Stimulated activated effector memory CD8-positive, alpha-beta T cell treated with anti-CD3 and anti-CD28 coated beads, Interleukin-12 subunit alpha, Interleukin-12 subunit beta, amount 100 ng/mL, for 72 hours (primary cell): ENCODE measurements at regions not wholly inside any gene's neighbourhood (a gene's known extent, or its start where the extent isn't known, plus 50 kb on each side); places are given as distances from the start of the nearest gene placed in this dataset.

Experiments
- ATAC-seq: fragments of 150-1000 bp; cut with Tn5 transposase; 2 replicates; pipeline ENCODE4 v1.10.0; 2021
- DNase-seq, 2 donors: peaks; one replicate each; pipeline ENCODE4 v3.0.0; 2021 to 2022; ENCODE audit warnings: low spot score in 2 of 2
- H3K27ac Mint-ChIP-seq: one replicate; pipeline ENCODE4 v1.8.0; 2022; ENCODE audit warnings: mild to moderate bottlenecking, mixed read lengths
- H3K36me3 Mint-ChIP-seq: one replicate; pipeline ENCODE4 v1.8.0; 2022; ENCODE audit warnings: mild to moderate bottlenecking, mixed read lengths
- H3K4me1 Mint-ChIP-seq: one replicate; pipeline ENCODE4 v1.8.0; 2022; ENCODE audit warnings: mixed read lengths
- H3K4me3 Mint-ChIP-seq: one replicate; pipeline ENCODE4 v1.8.0; 2022; ENCODE audit warnings: mild to moderate bottlenecking, mixed read lengths
- H3K9me3 Mint-ChIP-seq: one replicate; pipeline ENCODE4 v1.8.0; 2022; ENCODE audit warnings: mixed read lengths

DNA sequence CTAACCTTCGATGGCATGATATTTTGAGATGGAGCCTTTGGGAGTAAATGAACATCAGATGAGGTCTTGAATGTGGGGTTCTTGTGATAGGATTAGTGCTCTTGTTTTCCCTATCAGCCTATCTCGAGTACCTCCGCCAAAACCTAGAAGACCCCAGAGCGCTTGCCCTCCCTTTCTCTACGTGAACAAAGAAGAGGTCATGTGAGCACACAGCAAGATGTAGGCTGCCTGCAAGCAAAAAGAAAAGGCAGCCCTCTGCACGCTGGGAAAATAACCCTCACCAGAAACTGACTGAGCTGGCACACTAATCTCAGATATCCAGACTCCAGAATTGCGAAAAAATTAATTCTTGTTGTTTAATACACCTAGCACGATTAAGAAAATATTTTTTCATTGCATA is 799.8 kb upstream of the SLC10A2 start:
- DNase-seq (no peak), ATAC-seq (no peak)
- Mint-ChIP-seq H3K9me3 (peaks cover 13% of the 10 kb centered on the region), H3K4me1 (no peaks in the 10 kb centered on the region), H3K4me3 (no peak overlapping the region), H3K36me3 (no peaks in the 10 kb centered on the region), H3K27ac (no peak overlapping the region)

DNA sequence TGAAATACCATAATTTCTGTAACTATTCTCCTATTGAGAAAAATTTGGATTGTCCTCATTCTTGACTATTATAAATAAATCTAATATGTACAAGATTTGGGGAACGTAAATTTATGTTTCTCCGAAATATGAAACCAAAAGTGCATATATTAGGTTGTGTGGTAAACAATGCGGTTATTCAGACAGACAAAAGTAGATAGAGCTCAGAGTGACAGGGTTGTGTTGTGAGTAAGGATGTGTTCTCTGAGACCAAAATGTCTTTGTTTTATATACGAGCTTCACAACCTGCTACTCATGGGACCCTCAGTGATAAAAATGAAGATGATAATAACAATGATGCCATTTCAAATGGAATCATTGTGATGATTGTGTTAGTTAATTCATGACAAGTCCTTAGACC is 796.3 kb upstream of the SLC10A2 start:
- Mint-ChIP-seq H3K4me1 (no peaks in the 10 kb centered on the region), H3K4me3 (no peak overlapping the region), H3K27ac (no peak overlapping the region), H3K9me3 (peaks cover 9% of the 10 kb centered on the region), H3K36me3 (no peaks in the 10 kb centered on the region)
- DNase-seq (no peak), ATAC-seq (no peak)

DNA sequence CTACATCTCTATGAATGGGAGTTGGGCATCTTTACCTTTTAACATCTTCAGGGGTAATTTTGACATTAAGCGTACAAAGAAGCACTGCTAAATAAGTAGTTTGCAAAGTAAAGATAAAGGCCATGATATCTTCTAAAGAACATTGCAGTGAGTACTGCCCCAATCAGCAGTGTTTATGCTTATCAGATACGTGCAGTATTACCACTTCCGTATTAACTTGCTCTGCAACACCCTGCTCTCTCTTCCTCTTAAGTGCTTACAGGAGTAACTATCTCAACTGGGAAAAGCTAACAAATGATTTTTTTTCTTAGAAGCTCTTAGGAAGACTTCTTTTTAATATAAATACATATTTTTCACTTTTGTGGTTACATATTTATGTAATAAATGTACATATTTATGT is 793.7 kb upstream of the SLC10A2 start:
- Mint-ChIP-seq H3K4me3 (no peak overlapping the region), H3K36me3 (no peaks in the 10 kb centered on the region), H3K4me1 (no peaks in the 10 kb centered on the region), H3K27ac (no peak overlapping the region), H3K9me3 (peaks cover 6% of the 10 kb centered on the region)
- ATAC-seq = no peak
- DNase-seq = no peak

DNA sequence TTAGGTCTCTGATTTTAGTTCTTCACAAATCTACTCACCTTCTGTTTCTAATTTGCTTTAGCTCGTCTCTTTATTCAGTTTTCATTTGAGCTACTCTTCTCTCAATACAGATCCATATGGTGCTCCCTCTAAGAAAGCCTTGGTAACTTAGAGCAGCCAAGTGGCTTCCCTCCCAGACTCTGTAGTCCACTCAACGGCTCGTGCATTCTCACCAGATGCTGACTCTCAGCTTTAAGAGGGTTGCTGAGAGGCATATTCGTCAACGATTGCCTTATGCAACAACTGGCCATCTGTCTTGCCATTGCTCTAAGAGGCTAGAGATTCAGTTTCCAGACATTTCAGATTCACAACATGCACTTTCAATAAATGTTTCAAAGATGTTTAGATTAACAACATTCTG is 785.8 kb upstream of the SLC10A2 start:
- no peaks in the 10 kb centered on the region for H3K4me1 Mint-ChIP-seq
- ATAC-seq = no peak
- DNase-seq = no peak

DNA sequence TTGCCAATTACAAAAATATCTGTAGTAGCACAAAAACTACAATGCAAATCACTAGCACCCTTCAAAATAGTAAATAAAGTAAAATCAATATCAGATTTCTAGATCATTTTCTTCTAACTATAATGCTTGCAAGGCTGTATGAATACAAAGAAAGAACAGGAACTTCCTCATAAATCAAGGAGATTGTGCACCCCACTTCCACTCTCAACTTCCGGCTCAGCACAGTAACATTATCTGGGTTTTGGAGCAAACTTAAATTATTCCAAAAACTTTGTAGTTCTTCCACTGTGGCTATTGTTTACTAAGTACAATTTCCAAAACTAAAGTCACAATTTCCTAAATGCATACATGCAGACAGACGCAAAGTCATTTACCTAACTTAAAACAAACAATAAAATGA is 778.3 kb upstream of the SLC10A2 start:
- H3K36me3 Mint-ChIP-seq = no peaks in the 10 kb centered on the region
- peaks cover 19% of the 10 kb centered on the region for H3K9me3 Mint-ChIP-seq
- no peaks in the 10 kb centered on the region for H3K4me1 Mint-ChIP-seq
- ATAC-seq (no peak), DNase-seq (no peak)
- H3K27ac Mint-ChIP-seq = no peak overlapping the region
- H3K4me3 Mint-ChIP-seq = no peak overlapping the region

More for the DNA sequence above, 785.8 kb upstream of the SLC10A2 start:
- Mint-ChIP-seq H3K36me3 (no peaks in the 10 kb centered on the region), H3K27ac (no peak overlapping the region), H3K9me3 (peaks cover 6% of the 10 kb centered on the region), H3K4me3 (no peak overlapping the region)

DNA sequence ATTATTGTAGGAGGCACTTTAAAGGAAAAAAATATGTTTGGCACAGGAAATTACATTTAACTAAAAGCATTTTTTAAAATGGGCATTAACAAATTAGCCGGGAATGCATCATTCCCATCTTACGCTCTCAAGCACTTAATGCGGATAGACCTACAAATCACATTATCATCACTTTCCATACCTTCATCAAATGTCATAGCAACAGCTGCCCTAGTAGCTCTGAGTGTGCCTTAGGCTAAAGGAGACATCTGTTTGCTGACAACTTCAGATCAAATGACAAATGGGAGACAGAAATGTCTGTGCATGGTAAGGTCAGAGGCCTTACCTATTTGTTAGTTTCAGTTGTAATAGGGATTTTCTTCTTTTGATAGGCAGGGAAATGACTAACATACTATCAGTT is 773.2 kb upstream of the SLC10A2 start:
- Mint-ChIP-seq H3K4me3 (no peak overlapping the region), H3K9me3 (peaks cover 5% of the 10 kb centered on the region), H3K36me3 (no peaks in the 10 kb centered on the region), H3K4me1 (no peaks in the 10 kb centered on the region), H3K27ac (no peak overlapping the region)
- ATAC-seq = no peak
- DNase-seq = no peak

DNA sequence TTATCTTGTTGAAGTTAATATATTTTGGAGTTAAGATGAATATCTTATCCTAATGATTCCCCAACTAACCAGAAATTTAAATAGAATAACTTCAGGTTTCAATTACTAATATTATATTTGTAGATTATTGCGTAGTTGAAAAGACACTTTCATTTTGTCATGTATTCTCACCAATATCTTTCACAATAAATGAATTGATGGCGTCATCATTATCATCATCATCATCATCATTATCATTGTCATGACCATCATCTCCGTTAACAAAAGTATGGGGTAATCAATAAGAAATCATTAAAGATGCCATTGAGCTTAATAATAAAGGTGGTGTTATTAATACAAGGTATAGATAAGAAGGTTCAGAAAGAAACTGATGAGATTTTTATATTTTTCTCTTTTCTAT is 768.8 kb upstream of the SLC10A2 start:
- H3K4me1 Mint-ChIP-seq = no peaks in the 10 kb centered on the region
- H3K36me3 Mint-ChIP-seq = no peaks in the 10 kb centered on the region
- no peak overlapping the region for H3K4me3 Mint-ChIP-seq
- DNase-seq (no peak), ATAC-seq (no peak)
- H3K9me3 Mint-ChIP-seq = peaks cover 14% of the 10 kb centered on the region
- H3K27ac Mint-ChIP-seq = no peak overlapping the region

DNA sequence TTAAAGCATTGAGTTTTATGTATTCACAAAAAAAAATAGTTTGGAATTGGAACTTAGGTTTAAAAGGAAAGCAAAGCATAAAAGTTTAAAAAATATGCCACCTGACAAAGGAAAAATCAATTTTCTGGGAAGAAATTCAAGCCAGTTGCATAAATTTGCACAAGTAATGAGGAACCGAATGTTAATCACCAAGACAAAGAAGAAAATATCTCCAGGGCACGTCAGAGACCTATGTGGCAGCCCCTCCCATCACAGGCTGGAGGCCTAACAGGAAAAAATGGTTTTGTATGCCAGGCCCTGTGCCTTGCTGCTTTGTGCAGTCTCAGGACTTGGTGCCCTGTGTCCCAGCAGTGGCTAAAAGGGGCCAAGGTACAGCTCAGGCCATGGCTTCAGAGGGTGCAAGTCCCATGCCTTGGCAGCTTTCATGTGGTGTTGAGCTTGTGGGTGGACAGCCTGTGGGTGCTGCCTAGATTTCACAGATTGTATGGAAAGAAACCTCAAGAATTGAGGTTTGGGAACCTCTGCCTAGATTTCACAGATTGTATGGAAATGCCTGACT is 767.2 kb upstream of the SLC10A2 start:
- no peak for DNase-seq
- no peaks in the 10 kb centered on the region for H3K4me1 Mint-ChIP-seq
- no peak overlapping the region for H3K27ac Mint-ChIP-seq
- no peak for ATAC-seq
- peaks cover 14% of the 10 kb centered on the region for H3K9me3 Mint-ChIP-seq
- H3K36me3 Mint-ChIP-seq = no peaks in the 10 kb centered on the region
- H3K4me3 Mint-ChIP-seq = no peak overlapping the region

DNA sequence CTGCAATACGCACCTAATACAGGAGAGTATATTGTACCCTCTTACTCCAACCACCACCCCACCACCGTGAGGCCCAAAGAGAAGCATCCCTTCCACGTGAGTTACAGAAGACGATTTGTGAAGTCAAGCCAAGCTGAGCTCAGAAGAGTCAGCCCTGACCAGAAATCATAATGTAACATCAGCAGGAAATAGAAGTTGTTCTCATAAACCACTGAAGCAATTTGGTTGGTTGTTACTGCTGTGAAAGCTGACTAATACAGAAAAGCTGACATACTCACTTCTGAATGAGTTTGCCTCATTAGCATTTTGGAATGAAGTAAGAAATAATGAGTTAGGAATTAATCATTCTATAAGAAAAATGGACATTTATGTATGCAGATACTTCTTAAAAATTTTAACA is 749.4 kb upstream of the SLC10A2 start:
- no peak for DNase-seq
- Mint-ChIP-seq H3K36me3 (no peaks in the 10 kb centered on the region), H3K4me3 (no peak overlapping the region), H3K4me1 (no peaks in the 10 kb centered on the region), H3K27ac (no peak overlapping the region), H3K9me3 (peaks cover 9% of the 10 kb centered on the region)
- ATAC-seq = no peak

DNA sequence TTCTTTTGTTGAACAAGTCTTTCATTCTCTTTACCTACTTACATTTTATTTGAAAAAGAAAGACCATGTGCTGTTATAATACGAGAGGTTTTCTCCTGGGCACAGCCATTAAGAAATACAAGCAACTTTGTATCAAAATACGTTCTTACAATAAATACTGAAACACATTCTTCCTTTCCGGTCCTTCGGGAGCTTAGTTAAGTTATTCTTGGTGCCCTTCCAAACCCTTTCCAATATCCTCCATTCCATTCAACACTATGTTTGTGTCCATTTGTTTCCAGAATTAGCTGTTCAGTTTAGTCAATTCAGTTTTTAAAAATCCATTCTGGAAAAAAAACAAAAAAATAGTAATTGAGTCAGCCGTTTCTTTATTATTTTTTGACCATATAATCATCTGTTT is 746.8 kb upstream of the SLC10A2 start:
- ATAC-seq = no peak
- DNase-seq = no peak
- Mint-ChIP-seq H3K9me3 (peaks cover 4% of the 10 kb centered on the region), H3K4me3 (no peak overlapping the region), H3K4me1 (no peaks in the 10 kb centered on the region), H3K36me3 (no peaks in the 10 kb centered on the region), H3K27ac (no peak overlapping the region)

DNA sequence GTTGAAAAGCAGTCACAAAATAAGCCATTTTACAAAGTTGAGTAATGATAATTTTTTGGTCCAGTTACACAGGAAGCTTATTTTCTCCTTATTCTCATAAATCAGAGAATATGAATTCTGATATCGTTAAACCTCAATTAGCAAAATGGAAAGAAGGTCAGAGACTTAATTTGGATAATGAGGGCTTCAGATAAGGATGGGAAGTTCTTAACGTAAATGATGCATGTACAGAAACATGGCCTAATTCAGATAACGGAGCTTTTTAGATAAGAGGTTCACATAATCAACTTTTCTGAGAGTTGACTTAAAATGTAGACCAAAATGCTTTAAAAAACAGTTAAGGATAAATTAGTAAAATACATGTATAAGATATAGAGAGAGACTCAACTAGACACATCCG is 746.3 kb upstream of the SLC10A2 start:
- Mint-ChIP-seq H3K4me1 (no peaks in the 10 kb centered on the region), H3K4me3 (no peak overlapping the region), H3K27ac (no peak overlapping the region), H3K9me3 (peaks cover 5% of the 10 kb centered on the region), H3K36me3 (no peaks in the 10 kb centered on the region)
- DNase-seq (no peak), ATAC-seq (no peak)

DNA sequence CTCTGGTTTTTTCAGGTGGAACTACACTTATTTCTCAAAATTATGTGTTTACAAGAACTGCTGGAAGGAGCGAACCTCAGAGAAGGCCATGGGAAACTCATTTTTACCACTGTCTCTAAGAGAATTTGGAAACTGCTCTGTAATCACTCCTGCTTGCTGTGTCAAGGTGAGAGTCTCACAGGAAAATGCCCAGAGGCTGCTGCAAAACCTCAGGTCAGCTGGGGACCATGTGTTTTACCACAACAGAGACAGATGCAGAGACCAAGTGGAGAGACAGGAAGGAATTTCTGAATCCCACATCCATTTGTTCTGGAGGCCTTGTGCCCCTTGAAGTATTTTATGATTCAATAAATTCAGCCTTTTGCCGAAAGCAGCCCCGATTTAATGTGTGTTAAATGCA is 743.8 kb upstream of the SLC10A2 start:
- Mint-ChIP-seq H3K4me1 (no peaks in the 10 kb centered on the region), H3K9me3 (peaks cover 8% of the 10 kb centered on the region)
- no peak for ATAC-seq

DNA sequence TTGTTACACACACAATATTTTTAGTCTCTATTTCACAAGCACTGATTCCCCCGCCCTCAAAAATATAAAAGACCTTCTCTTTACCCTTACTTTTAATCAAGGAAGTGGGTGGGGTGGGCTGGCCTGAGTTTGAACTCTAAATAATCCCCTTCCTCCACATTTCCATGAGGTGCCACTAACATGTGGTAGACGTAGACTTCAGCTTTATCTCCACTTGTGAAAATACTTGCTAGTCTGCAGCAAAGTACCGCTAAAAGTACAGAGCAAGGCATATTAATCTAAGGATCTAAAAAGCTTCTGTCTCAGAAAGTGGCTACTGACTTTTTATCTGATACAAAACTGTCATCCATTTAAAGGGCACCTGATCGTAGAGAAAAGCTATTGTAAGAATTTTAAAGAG is 739.6 kb upstream of the SLC10A2 start:
- no peaks in the 10 kb centered on the region for H3K36me3 Mint-ChIP-seq
- H3K4me1 Mint-ChIP-seq = no peaks in the 10 kb centered on the region
- DNase-seq (no peak), ATAC-seq (no peak)
- H3K9me3 Mint-ChIP-seq = peaks cover 7% of the 10 kb centered on the region
- no peak overlapping the region for H3K27ac Mint-ChIP-seq
- H3K4me3 Mint-ChIP-seq = no peak overlapping the region

More for the DNA sequence above, 743.8 kb upstream of the SLC10A2 start:
- H3K27ac Mint-ChIP-seq = no peak overlapping the region
- no peak for DNase-seq
- no peaks in the 10 kb centered on the region for H3K36me3 Mint-ChIP-seq
- no peak overlapping the region for H3K4me3 Mint-ChIP-seq

DNA sequence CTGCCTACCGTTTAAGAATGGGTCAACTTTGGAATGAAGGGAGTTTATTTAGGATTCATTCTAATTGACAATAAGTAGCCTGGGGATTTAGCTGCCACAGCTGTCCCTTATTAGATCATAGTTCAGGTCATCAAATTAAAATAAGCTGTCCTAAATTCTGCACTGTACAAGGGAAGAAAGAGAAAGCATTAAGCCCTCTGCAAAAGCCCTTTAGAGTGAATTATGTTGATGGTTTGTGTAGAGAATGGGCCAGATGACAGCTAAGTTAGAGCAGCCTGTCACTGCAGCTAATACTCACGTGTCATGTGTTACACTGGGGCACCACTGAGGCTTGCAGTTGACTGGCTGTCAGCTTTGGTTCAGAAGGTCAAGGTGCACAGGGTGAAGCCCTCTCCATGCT is 737.1 kb upstream of the SLC10A2 start:
- ATAC-seq (no peak), DNase-seq (no peak)
- peaks cover 7% of the 10 kb centered on the region for H3K9me3 Mint-ChIP-seq
- H3K36me3 Mint-ChIP-seq = no peaks in the 10 kb centered on the region
- H3K4me1 Mint-ChIP-seq = no peaks in the 10 kb centered on the region
- H3K27ac Mint-ChIP-seq = no peak overlapping the region
- H3K4me3 Mint-ChIP-seq = no peak overlapping the region

DNA sequence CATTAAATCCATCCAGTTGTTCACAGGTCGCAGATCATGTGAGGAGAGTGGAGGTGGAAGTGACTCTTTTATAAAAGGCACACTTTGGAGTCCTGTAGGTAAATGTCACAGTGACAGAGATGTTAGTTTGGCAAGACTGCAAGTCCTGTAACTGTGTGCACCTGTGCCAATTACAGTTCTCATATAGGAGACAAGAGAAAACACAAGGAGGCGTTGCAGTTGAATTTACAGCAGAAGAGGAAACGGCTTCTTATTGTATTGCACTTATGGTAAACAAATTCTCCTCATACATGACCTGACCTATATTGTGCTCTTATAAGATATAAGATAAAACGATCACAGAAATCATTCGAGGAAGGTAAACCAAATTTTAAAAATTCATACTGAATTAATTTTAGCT is 732.8 kb upstream of the SLC10A2 start:
- Mint-ChIP-seq H3K27ac (no peak overlapping the region), H3K9me3 (peaks cover 9% of the 10 kb centered on the region), H3K36me3 (no peaks in the 10 kb centered on the region), H3K4me1 (no peaks in the 10 kb centered on the region), H3K4me3 (no peak overlapping the region)
- ATAC-seq = no peak
- no peak for DNase-seq

DNA sequence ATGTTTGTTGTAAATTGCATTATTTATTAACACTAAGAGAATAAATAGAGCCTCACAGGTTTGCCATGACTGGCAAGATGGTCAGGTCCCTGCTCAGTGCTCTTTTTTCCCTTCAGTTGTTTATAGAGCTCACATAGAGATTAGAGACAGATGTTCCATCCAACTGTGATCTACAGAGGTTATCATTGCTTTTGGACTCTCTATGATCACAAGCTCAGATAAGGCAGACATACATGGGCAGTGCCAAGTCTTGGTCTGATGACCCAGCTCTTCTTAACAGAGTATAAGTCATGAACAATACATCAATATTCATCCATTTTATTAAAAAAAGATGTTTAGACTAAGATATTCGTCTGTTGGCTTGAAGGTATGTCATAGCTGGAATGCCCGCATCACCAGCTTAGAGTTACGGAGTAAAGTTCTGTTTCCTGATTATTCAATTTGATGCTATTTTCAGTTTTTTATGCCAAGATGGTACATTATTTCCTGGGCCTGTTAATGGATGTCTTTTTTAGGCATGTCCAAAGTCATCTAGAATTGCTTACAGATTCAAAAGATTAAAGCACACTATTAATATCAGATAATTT is 729.8 kb upstream of the SLC10A2 start:
- Mint-ChIP-seq H3K4me3 (no peak overlapping the region), H3K27ac (no peak overlapping the region), H3K4me1 (no peaks in the 10 kb centered on the region), H3K36me3 (no peaks in the 10 kb centered on the region), H3K9me3 (peaks cover 11% of the 10 kb centered on the region)
- no peak for ATAC-seq
- no peak for DNase-seq

DNA sequence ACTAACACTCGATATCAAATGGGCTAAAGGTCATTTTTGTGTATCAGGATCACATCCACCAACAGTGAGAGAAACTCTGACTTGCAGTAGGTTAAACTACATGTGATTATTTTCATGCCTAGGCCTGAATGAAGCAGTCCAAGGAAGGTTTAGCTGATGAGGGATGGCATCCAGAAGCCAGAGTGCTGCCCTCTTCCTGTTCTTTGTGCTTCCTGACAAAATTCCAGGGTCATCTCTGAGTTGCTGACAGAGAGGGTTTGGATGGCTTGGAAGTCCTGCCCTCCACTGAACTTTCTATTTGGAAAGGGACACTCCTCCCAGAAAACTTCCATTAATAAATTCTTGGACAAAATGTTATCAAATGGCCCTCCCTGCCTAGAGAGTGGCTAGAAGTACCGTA is 728.3 kb upstream of the SLC10A2 start:
- Mint-ChIP-seq H3K4me1 (no peaks in the 10 kb centered on the region), H3K36me3 (no peaks in the 10 kb centered on the region), H3K9me3 (peaks cover 11% of the 10 kb centered on the region), H3K4me3 (no peak overlapping the region), H3K27ac (no peak overlapping the region)
- no peak for ATAC-seq
- DNase-seq = no peak
